ENCODE measurements at regions not wholly inside any gene's neighbourhood (a gene's known extent, or its start where the extent isn't known, plus 50 kb on each side); places are given as distances from the start of the nearest gene placed in this dataset.

- H3K27me3 ChIP-seq (ENCODE audit: low read depth): no peaks in the 10 kb centered on the region
- no peak overlapping the region for H3K4me3 ChIP-seq
- DNase-seq: no peak
- peak overlapping the region; percentile 47 for H3K27ac ChIP-seq (replicated peaks)
- H3K9me3 ChIP-seq (replicated peaks): no peaks in the 10 kb centered on the region
- peaks cover 49% of the 10 kb centered on the region for H3K4me1 ChIP-seq
- no peak for TF ChIP-seq CTCF (IDR thresholded peaks at IDR 0.05; ENCODE audit: borderline replicate concordance)
- intact Hi-C loops (cut with micrococcal nuclease): no loop called here
- H3K36me3 ChIP-seq: no peaks in the 10 kb centered on the region
These were observed 211.6 kb downstream of the TRIB2 start for GRCh38 chr2:12928197-12928774.

GRCh38 chr2:12928775-12929401 lies 212.2 kb downstream of the TRIB2 start:
- DNase-seq: no peak
- Histone ChIP-seq H3K4me1 (peaks cover 49% of the 10 kb centered on the region), H3K4me3 (no peak overlapping the region), H3K9me3 (replicated peaks) (no peaks in the 10 kb centered on the region), H3K27me3 (ENCODE audit: low read depth) (no peaks in the 10 kb centered on the region), H3K27ac (replicated peaks) (peak overlapping the region; percentile 47), H3K36me3 (no peaks in the 10 kb centered on the region)
- intact Hi-C loops (cut with micrococcal nuclease): no loop called here
- no peak for TF ChIP-seq CTCF (IDR thresholded peaks at IDR 0.05; ENCODE audit: borderline replicate concordance)

GRCh38 chr2:12929758-12930157 lies 213.0 kb downstream of the TRIB2 start:
- no peak for DNase-seq
- no peak for TF ChIP-seq CTCF (IDR thresholded peaks at IDR 0.05; ENCODE audit: borderline replicate concordance)
- Histone ChIP-seq H3K27me3 (ENCODE audit: low read depth) (no peaks in the 10 kb centered on the region), H3K9me3 (replicated peaks) (no peaks in the 10 kb centered on the region), H3K4me3 (no peak overlapping the region), H3K27ac (replicated peaks) (peak overlapping the region; percentile 47), H3K4me1 (peaks cover 49% of the 10 kb centered on the region), H3K36me3 (no peaks in the 10 kb centered on the region)
- intact Hi-C loops (cut with micrococcal nuclease): loop anchor here (5.0 to 10.0 kb wide), 2 partner anchors 75 to 207 kb away; no protein-coding TSS in a partner anchor

- H3K27me3 ChIP-seq (ENCODE audit: low read depth): no peaks in the 10 kb centered on the region
- H3K9me3 ChIP-seq (replicated peaks): no peaks in the 10 kb centered on the region
- intact Hi-C loops (cut with micrococcal nuclease): loop anchor here (5.0 to 10.0 kb wide), 2 partner anchors 74 to 208 kb away; no protein-coding TSS in a partner anchor
- no peak for DNase-seq
- no peak overlapping the region for H3K4me3 ChIP-seq
- H3K36me3 ChIP-seq: no peaks in the 10 kb centered on the region
- H3K27ac ChIP-seq (replicated peaks): peak overlapping the region; percentile 29
- no peak for TF ChIP-seq CTCF (IDR thresholded peaks at IDR 0.05; ENCODE audit: borderline replicate concordance)
- peaks cover 49% of the 10 kb centered on the region for H3K4me1 ChIP-seq
These were observed 213.7 kb downstream of the TRIB2 start for GRCh38 chr2:12930391-12930790.

- H3K4me3 ChIP-seq: no peak overlapping the region
- no peaks in the 10 kb centered on the region for H3K36me3 ChIP-seq
- H3K9me3 ChIP-seq (replicated peaks): no peaks in the 10 kb centered on the region
- intact Hi-C loops (cut with micrococcal nuclease): loop anchor here (5.0 to 10.0 kb wide), 2 partner anchors 73 to 209 kb away; no protein-coding TSS in a partner anchor
- H3K27me3 ChIP-seq (ENCODE audit: low read depth): no peaks in the 10 kb centered on the region
- H3K4me1 ChIP-seq: peaks cover 49% of the 10 kb centered on the region
- peak overlapping the region; percentile 46 for H3K27ac ChIP-seq (replicated peaks)
- no peak for DNase-seq
- TF ChIP-seq CTCF (IDR thresholded peaks at IDR 0.05; ENCODE audit: borderline replicate concordance): peak; percentile 95
These were observed 214.6 kb downstream of the TRIB2 start for GRCh38 chr2:12931186-12931844.

All from left ventricle myocardium inferior (tissue), 1 donor.